GM12878 (cell line): ENCODE measurements at regions not wholly inside any gene's neighbourhood (a gene's known extent, or its start where the extent isn't known, plus 50 kb on each side); places are given as distances from the start of the nearest gene placed in this dataset.
"Not testable (repeated sequence)": the region's sequence is repeated elsewhere in the genome, so short reads cannot be mapped to it uniquely, and the experiment has no call there.

Experiments used
- ATAC-seq: fragments of 200-7000 bp; cut with Tn5 transposase; 3 replicates; pipeline ENCODE4 v1.9.1; 2020; ENCODE audit warnings: mild to moderate bottlenecking, moderate library complexity
- BruUV-seq: library from RNA; stranded (reverse); fragments of 400-500 nt; replicated peaks from 2 replicates; lab custom pipeline; 2021; lab: Mats Ljungman, UMichigan
- CTCF ChIA-PET: fragments of 300-600 bp; sonication (Branson Sonifier 250); formaldehyde crosslinking; extraction: SDS; loops from one replicate; lab custom pipeline; 2021; ENCODE audit warnings: inconsistent platforms; lab: Yijun Ruan, JAX
- POLR2A ChIA-PET: fragments of 350-600 bp; formaldehyde crosslinking; extraction: SDS; loops from one replicate; lab custom pipeline; 2021; ENCODE audit warnings: inconsistent platforms; lab: Charles Lee
- RAD21 ChIA-PET: fragments of 300-600 bp; sonication (Branson Sonifier 250); formaldehyde crosslinking; loops from one replicate; lab custom pipeline; 2023; ENCODE audit warnings: antibody characterized with exemption; ENCODE audit not compliant: unreplicated experiment; lab: Charles Lee
- SMC1A ChIA-PET: fragments of 300-600 bp; sonication (Branson Sonifier 250); formaldehyde crosslinking; loops from one replicate; lab custom pipeline; 2023; ENCODE audit not compliant: unreplicated experiment, uncharacterized antibody; lab: Charles Lee
- DNase-seq: peaks from one replicate; pipeline ENCODE4 v3.0.0-alpha.2; 2011; ENCODE audit warnings: low read depth, low spot score
- FAIRE-seq: peaks from 3 replicates; lab custom pipeline; 2011; peaks lifted over from hg19 to GRCh38; lab: Jason Lieb, UNC
- H2AFZ ChIP-seq: 2 replicates; pipeline ENCODE4 v1.6.0; 2011; ENCODE audit warnings: low read depth, low read length, control low read depth; ENCODE audit not compliant: control insufficient read depth
- H3K27ac ChIP-seq: 2 replicates; pipeline ENCODE4 v1.5.1; 2011; ENCODE audit warnings: control low read depth; ENCODE audit not compliant: control insufficient read depth, insufficient read depth
- H3K27me3 ChIP-seq, 2 experiments: replicated peaks in 1 of 2; 2 replicates each; pipeline versions ENCODE4 v1.6.0 to v1.6.1; 2011; ENCODE audit warnings: low read length in 1 of 2; ENCODE audit not compliant: control insufficient read depth in 2 of 2, insufficient read depth in 2 of 2
- H3K36me3 ChIP-seq, 2 experiments: 2 replicates each; pipeline ENCODE4 v1.5.1; 2011; ENCODE audit warnings: low read length in 1 of 2; ENCODE audit not compliant: control insufficient read depth in 2 of 2, insufficient read depth in 2 of 2
- H3K4me1 ChIP-seq: 2 replicates; pipeline ENCODE4 v1.6.1; 2011; ENCODE audit warnings: mild to moderate bottlenecking, low read length, moderate library complexity, mixed read lengths; ENCODE audit not compliant: control insufficient read depth, insufficient read depth
- H3K4me2 ChIP-seq: 2 replicates; pipeline ENCODE4 v1.6.0; 2011; ENCODE audit warnings: control low read depth; ENCODE audit not compliant: control insufficient read depth, insufficient read depth
- H3K4me3 ChIP-seq: fragments of 200-600 bp; sonication (generic); 2 replicates; pipeline ENCODE4 v1.5.1; 2016
- H3K79me2 ChIP-seq: 2 replicates; pipeline ENCODE4 v1.6.0; 2011; ENCODE audit warnings: low read length; ENCODE audit not compliant: control insufficient read depth, insufficient read depth
- H3K9ac ChIP-seq: 2 replicates; pipeline ENCODE4 v1.8.0; 2011; ENCODE audit warnings: low read length, control low read depth, mixed read lengths; ENCODE audit not compliant: control insufficient read depth, insufficient read depth
- H3K9me3 ChIP-seq: replicated peaks from 3 replicates; pipeline ENCODE4 v1.5.1; 2011; ENCODE audit warnings: mild to moderate bottlenecking, low read length; ENCODE audit not compliant: control insufficient read depth, insufficient read depth
- H4K20me1 ChIP-seq: 2 replicates; pipeline ENCODE4 v1.6.0; 2011; ENCODE audit not compliant: control insufficient read depth, insufficient read depth
- WGBS: methylation state at CpG from one replicate; pipeline ENCODE4 v1.1.6; 2016; ENCODE audit warnings: low lambda C conversion rate; ENCODE audit not compliant: insufficient replicate concordance, insufficient coverage; ENCODE audit errors: missing lambda C conversion rate; 5-methylcytosine and 5-hydroxymethylcytosine counted together
- in situ Hi-C: fragments of 300-500 bp; cut with MboI; formaldehyde crosslinking; loops from 9 replicates; pipeline ENCODE4 v1.14.3; 2018; ENCODE audit warnings: mixed read lengths
- intact Hi-C: fragments of 100-400 bp; cut with micrococcal nuclease; formaldehyde crosslinking; loops from one replicate; pipeline ENCODE4 v1.14.2; 2022; ENCODE audit not compliant: unreplicated experiment

DNA sequence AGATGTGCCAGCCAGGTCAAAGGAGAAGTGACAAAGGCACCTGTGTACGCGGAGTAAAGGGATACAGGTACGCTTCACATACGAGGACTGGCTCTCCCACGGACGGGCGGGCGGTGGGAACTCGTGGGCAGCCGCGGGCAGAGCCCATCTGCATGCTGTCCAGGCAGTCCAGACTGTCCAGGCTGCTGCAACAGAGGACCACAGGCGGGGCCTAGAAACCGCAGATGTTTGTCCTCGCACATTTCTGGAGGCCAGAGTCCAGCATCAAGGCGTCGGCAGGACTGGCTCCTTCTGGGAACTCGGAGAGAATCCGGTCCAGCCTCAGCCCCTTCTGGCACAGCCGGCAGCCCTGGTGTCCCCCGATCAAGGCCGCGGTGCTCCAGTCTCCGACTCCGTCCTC is 5464.3 kb upstream of the TPTE start:
- FAIRE-seq, H3K27ac ChIP-seq, SMC1A ChIA-PET: not testable (repeated sequence)

DNA sequence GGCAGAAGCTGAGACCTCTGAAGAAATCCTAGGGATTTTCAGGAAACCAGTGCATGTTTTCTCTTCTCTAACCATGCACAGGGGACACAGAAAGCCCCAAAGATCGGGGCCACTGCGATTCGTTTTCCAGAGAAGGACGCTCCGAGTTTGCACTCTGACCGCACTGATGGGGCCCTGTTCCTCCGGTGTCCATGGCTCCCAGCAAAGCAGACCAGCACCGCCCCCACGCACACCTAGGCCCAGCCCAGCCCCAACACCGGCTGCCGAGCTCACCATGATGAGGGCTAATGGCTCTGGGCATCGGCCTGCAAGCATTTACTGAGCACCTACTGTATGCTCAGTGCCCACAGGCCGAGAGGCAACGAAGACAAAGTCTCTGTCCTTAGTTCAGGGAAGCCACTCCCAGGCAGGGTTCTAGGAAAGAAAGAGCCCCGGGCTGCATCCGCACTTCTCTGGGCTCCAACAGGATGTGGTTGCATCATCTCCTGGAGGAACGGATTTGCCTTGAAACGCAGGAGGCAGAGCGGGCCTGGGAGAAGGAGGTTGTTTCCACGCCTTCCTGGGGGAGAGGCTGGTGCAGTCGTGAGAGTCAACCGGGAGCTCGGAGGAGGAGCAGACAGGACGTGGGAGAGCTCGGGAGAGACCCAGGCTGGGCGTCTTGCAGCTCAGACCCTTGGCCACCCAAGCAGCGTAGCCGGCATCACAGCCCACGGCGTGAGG is 5460.9 kb upstream of the TPTE start:
- intact Hi-C loops, H3K27me3 ChIP-seq, H3K4me2 ChIP-seq, ATAC-seq, CTCF ChIA-PET, FAIRE-seq, BruUV-seq, SMC1A ChIA-PET, H4K20me1 ChIP-seq, H3K36me3 ChIP-seq, DNase-seq, POLR2A ChIA-PET, H3K27ac ChIP-seq, H3K4me3 ChIP-seq, H3K9me3 ChIP-seq, H3K4me1 ChIP-seq, H2AFZ ChIP-seq, H3K79me2 ChIP-seq, RAD21 ChIA-PET, H3K9ac ChIP-seq, in situ Hi-C loops: not testable (repeated sequence)
- no CpG with 5 or more reads among the region's 30 CpGs for WGBS

More for the DNA sequence above, 5464.3 kb upstream of the TPTE start:
- in situ Hi-C loops, H3K36me3 ChIP-seq, ATAC-seq, H3K27me3 ChIP-seq, CTCF ChIA-PET, H3K4me1 ChIP-seq, H3K9me3 ChIP-seq, H4K20me1 ChIP-seq, H2AFZ ChIP-seq, H3K9ac ChIP-seq, H3K79me2 ChIP-seq, POLR2A ChIA-PET, H3K4me3 ChIP-seq, DNase-seq, intact Hi-C loops, H3K4me2 ChIP-seq, RAD21 ChIA-PET: not testable (repeated sequence)
- no CpG with 5 or more reads among the region's 24 CpGs for WGBS
- TSS peak; percentile 96 for BruUV-seq

DNA sequence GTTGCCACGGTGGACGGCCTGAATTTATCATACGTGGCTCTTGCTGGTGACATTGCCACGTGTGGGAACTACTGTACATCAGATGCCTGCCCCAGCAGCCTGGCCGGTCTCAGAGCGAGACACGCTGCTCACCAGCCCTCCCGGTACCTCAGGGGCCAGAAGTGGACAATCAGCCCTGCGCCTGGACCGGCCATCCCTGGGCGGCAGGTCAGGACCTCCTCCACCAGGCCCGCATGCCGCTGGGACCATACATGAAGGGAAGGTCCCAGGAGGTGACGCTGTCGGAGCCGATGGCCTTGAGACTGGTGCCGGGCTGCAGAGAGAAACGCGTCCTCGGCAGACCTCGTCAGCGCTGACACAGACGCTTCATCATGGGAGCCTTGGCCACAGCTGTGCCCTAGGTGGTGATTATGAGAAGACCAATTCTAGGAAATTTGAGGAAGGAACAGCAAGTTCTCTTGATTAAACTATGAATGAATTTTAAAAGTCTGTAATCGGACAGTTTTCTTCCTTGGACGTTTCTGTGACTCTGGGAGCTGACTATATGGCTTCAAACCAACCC is 5456.7 kb upstream of the TPTE start:
- in situ Hi-C loops, POLR2A ChIA-PET: not testable (repeated sequence)

More for the DNA sequence above, 5456.7 kb upstream of the TPTE start:
- H3K4me2 ChIP-seq, H2AFZ ChIP-seq, CTCF ChIA-PET, H3K79me2 ChIP-seq, H3K36me3 ChIP-seq, H4K20me1 ChIP-seq, SMC1A ChIA-PET, H3K4me3 ChIP-seq, intact Hi-C loops, DNase-seq, ATAC-seq, FAIRE-seq, H3K27me3 ChIP-seq, H3K4me1 ChIP-seq, RAD21 ChIA-PET, BruUV-seq, H3K9me3 ChIP-seq, H3K9ac ChIP-seq, H3K27ac ChIP-seq: not testable (repeated sequence)
- no CpG with 5 or more reads among the region's 25 CpGs for WGBS
